Daoy (cell line): ENCODE measurements at regions not wholly inside any gene's neighbourhood (a gene's known extent, or its start where the extent isn't known, plus 50 kb on each side); places are given as distances from the start of the nearest gene placed in this dataset.

Source experiments
- DNase-seq: peaks from one replicate; pipeline ENCODE4 v3.0.0-alpha.2; 2015; ENCODE audit warnings: low read depth

GRCh38 chr5:124664287-124664686 is 82.2 kb downstream of the ZNF608 start:
- no peak for DNase-seq

DNA sequence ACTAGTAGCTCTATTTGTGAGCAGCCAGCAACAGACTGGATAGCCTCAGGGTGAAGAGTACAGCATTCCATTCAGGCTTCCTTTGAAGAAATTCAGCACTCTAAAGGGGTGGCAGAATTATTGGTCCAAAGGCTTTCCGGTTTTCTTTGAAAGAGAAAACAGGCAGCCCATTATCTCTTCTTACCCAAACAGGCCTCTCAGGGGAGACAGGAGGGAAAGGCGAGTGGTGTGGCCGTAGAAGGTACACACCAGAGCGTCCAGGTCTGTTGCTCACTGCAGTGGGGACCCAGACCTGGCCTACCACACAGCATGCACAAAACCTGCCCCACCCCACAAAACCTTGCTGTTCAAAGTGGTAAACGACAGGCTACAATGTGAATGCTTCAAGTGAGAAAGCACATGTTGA is 83.3 kb downstream of the ZNF608 start:
- DNase-seq: no peak

DNA sequence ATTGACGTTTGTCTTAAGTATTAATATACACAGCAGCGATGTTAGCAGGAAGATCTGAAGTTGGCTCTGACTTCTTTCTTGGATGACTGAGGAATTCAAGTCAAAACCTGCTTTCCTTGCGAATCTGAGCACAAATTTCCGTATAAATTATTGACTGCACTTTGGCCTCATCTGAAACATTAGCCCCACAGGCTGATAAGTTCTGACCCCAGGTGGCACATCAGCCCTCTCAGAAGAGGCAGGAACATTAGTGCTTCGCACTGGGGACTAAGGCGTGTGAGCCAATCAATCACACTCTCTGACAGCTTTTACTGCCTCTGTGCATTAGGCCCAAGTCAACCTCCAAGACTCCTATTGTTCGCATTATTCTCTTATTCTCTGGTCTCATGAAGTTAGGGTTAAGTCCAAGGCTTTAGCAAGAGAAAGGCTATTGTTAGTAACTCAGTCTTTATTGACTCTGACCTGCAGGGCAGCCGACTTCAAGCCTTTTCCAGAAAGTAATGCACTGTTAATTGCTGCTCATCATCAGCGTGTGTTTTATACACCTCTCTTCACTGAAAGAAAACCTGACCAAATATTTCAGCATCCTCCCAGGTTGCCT is 84.2 kb downstream of the ZNF608 start:
- DNase-seq: peak; percentile 57

DNA sequence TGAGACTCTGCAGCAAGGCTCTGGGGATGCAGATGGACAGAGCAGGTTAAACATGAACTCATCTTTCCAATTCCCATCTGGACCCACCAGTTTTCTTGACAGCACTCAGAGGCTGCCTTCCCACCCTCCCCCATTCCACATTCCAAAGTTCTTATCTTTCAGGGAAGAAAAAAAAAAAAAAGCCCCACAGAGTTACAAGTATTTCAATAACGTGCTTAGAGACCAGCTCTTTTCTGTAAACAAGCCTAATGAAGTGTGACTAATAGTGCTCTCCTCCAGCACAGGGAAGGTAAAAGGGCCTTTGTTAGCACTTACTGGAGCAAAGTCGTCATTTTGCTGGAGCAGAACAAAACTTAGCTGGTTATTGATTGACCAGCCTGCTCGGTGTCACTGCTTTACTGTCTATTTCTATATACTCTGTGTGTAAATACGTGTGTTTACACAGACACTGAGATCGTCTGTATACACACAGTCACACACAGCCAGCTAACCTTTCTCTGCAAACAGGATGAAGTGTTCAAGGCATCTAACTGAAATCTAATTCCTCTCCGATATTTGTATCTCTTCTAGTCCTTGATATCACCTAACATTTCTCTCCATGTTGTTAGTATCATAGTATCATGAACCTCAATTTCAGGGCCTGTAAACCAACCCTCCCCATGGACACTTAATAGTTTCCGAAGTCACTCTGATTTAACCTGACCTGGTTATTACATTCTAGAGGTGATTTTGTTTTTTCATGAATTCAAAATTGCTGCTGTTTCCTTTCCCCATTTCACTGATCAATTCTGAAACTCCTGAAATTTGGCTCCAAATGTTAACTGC is 84.9 kb downstream of the ZNF608 start:
- peak; percentile 87 for DNase-seq

- peak; percentile 84 for DNase-seq
Measured at GRCh38 chr5:124660229-124661093, 86.0 kb downstream of the ZNF608 start.

- no peak for DNase-seq
Measured at GRCh38 chr5:124659798-124660197, 86.6 kb downstream of the ZNF608 start.

DNA sequence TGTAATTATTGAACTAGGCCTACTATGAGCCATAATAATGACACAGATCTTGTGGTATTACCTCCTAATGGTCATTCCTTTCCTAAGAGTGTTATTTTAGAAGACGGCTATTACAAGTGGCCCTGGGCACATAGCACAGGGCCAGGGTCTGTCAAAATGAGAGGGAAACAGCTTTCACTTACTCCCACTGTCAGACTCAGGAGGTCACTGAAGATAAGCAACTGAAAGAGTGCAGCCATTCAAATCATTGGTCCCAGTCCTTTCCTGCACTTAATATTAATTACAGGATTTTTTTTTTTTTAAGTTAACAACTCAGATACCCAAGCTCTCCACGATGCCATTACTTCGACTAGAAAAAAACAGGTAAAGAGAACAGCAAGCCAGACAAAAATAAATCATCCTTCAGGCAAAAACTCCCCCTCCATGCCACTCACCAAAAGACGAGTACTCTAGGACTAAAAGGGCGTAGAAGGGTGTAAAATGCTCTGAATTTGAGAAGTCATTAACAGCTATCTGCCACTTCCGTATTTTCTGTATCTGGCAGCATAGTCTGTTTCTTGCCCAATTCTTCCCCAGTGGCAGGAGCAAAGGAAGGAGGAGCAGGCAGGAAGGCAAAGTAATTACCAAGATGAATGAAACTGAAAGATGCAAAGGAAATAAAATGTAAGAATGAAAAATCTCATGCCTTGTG is 87.4 kb downstream of the ZNF608 start:
- no peak for DNase-seq

- peak; percentile 93 for DNase-seq
Measured at GRCh38 chr5:124655921-124656511, 90.4 kb downstream of the ZNF608 start.

- DNase-seq: peak; percentile 64
Measured at GRCh38 chr5:124655251-124655917, 91.1 kb downstream of the ZNF608 start.

GRCh38 chr5:124654418-124654817 is 92.0 kb downstream of the ZNF608 start:
- no peak for DNase-seq

DNA sequence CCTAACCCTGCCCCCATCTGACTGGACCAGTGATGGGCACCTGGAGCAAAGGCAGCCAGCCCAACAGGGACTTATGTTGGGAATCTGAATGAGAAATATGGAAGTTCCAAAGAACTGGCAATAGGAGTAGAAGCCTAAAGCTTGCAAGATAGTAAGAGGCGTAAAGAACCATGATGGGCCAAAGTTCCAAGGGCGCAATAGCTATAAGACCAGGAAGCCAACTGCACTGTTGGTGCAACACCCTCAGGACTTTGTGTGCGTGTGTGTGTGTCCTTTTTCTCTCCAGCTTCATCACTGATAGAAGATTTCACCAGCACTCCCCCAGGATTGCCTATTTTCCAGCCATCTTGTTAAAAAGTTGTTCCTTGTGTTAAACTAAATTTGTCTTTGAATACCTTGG is 92.8 kb downstream of the ZNF608 start:
- DNase-seq: no peak

DNA sequence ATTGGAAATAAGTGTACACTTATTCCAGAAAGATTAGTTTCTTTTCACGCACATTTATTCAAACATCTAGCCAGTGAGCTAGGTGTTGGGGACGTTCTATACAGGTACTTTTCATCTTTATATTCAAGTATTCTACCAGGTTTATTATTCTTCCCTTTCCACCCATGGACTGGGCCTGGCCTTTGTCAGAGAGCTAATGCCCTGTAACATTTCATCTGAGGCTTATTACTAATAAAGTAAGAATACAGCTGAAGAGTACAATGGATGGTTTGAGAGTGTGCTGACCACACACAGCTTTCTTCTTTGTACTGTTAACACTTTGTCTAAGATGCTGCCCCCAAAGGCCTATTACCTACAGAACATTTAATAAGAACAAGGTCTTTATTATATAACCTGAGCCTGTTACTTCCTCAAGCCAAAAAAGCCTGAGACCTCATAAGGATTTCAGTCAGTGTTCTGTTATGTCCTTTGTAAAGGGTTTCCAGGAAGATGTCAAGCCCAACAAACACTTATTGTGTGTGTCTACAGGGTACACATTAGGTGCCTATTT is 93.5 kb downstream of the ZNF608 start:
- DNase-seq: no peak

DNA sequence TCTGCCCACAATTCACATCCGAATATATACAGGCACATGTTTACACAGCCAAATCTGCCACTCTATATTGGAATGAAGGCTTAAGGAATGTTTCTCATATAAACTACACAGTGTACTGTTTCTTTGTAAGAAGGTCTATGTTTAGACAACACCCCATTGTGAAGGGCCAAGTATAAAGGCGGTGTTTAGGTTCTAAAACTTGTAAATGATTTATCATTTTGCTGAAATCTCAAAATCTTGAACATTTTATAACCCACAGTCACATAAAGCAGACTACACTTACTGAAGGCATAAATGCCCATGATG is 94.0 kb downstream of the ZNF608 start:
- no peak for DNase-seq

GRCh38 chr5:124651663-124652513 is 94.6 kb downstream of the ZNF608 start:
- peak; percentile 86 for DNase-seq

GRCh38 chr5:124650951-124651662 is 95.3 kb downstream of the ZNF608 start:
- no peak for DNase-seq

- DNase-seq: no peak
Measured at GRCh38 chr5:124650147-124650561, 96.3 kb downstream of the ZNF608 start.

GRCh38 chr5:124649491-124650146 is 96.8 kb downstream of the ZNF608 start:
- DNase-seq: peak; percentile 96

GRCh38 chr5:124648902-124649467 is 97.5 kb downstream of the ZNF608 start:
- DNase-seq: no peak
